H1 (cell line): ENCODE measurements at regions not wholly inside any gene's neighbourhood (a gene's known extent, or its start where the extent isn't known, plus 50 kb on each side); places are given as distances from the start of the nearest gene placed in this dataset.

Experiments used
- CTCF ChIA-PET: fragments of 300-600 bp; sonication (Branson Sonifier 250); formaldehyde crosslinking; loops from one replicate; lab custom pipeline; 2021; ENCODE audit not compliant: partially characterized antibody; lab: Charles Lee
- POLR2A ChIA-PET: fragments of 300-600 bp; sonication (Branson Sonifier 250); formaldehyde crosslinking; loops from one replicate; lab custom pipeline; 2021; ENCODE audit warnings: inconsistent platforms; ENCODE audit not compliant: partially characterized antibody; lab: Charles Lee
- DNase-seq, 2 experiments: peaks; one replicate each; pipeline versions ENCODE4 v3.0.0 to v3.0.0-alpha.2; 2010 to 2022; ENCODE audit warnings: low spot score in 2 of 2, low read depth in 1 of 2, mixed read lengths in 1 of 2
- FAIRE-seq: peaks from 2 replicates; lab custom pipeline; 2011; peaks lifted over from hg19 to GRCh38; lab: Jason Lieb, UNC
- H2AFZ ChIP-seq: 2 replicates; pipeline ENCODE4 v1.8.1; 2012; ENCODE audit warnings: low read length, inconsistent platforms
- H2AK5ac ChIP-seq: 2 replicates; pipeline ENCODE4 v1.6.1; 2013; ENCODE audit warnings: low read depth, low read length
- H2BK120ac ChIP-seq: replicated peaks from 2 replicates; pipeline ENCODE3; 2013; ENCODE audit warnings: low read depth, low read length, inconsistent platforms
- H2BK12ac ChIP-seq: 2 replicates; pipeline ENCODE4 v1.6.1; 2013; ENCODE audit warnings: low read depth, low read length
- H2BK15ac ChIP-seq: 2 replicates; pipeline ENCODE4 v1.6.1; 2013; ENCODE audit warnings: low read length
- H2BK20ac ChIP-seq: 2 replicates; pipeline ENCODE4 v1.6.1; 2013; ENCODE audit warnings: low read length
- H2BK5ac ChIP-seq: 2 replicates; pipeline ENCODE4 v1.6.1; 2013; ENCODE audit warnings: low read depth, low read length
- H3K14ac ChIP-seq: 2 replicates; pipeline ENCODE4 v1.6.1; 2013; ENCODE audit warnings: inconsistent platforms; ENCODE audit not compliant: insufficient read length
- H3K18ac ChIP-seq: 2 replicates; pipeline ENCODE4 v1.6.1; 2013; ENCODE audit warnings: low read length; ENCODE audit errors: extremely low read depth
- H3K23ac ChIP-seq: 2 replicates; pipeline ENCODE4 v1.6.1; 2013; ENCODE audit warnings: inconsistent platforms; ENCODE audit not compliant: insufficient read length
- H3K23me2 ChIP-seq: 2 replicates; pipeline ENCODE4 v1.6.1; 2013; ENCODE audit warnings: low read depth, low read length
- H3K27ac ChIP-seq: 2 replicates; pipeline ENCODE4 v1.6.1; 2011; ENCODE audit warnings: low read depth, low read length, inconsistent platforms
- H3K27me3 ChIP-seq, 4 experiments: replicated peaks in 1 of 4; 1 replicate in 1 of 4; 2 replicates in 3 of 4; pipeline versions ENCODE4 v1.6.1 to v1.8.1; 2011 to 2013; ENCODE audit warnings: low read length in 3 of 4, mild to moderate bottlenecking in 3 of 4, inconsistent platforms in 2 of 4, mixed read lengths in 2 of 4, moderate library complexity in 1 of 4; ENCODE audit not compliant: control insufficient read depth in 3 of 4, insufficient read depth in 3 of 4; ENCODE audit errors: extremely low read depth in 1 of 4
- H3K36me3 ChIP-seq, 4 experiments: 2 replicates each; pipeline versions ENCODE4 v1.6.1 to v1.8.1; 2011 to 2013; ENCODE audit warnings: mild to moderate bottlenecking in 4 of 4, low read length in 3 of 4, moderate library complexity in 2 of 4, control low read depth in 1 of 4, inconsistent platforms in 1 of 4; ENCODE audit not compliant: insufficient read depth in 4 of 4, control insufficient read depth in 2 of 4
- H3K4ac ChIP-seq: replicated peaks from 2 replicates; pipeline ENCODE3; 2013; ENCODE audit warnings: low read length, low read depth, mixed read lengths, inconsistent platforms; ENCODE audit not compliant: insufficient read length
- H3K4me1 ChIP-seq, 4 experiments: replicated peaks in 1 of 4; 1 replicate in 1 of 4; 2 replicates in 3 of 4; pipeline versions ENCODE4 v1.6.1 to v1.8.1; 2011 to 2013; ENCODE audit warnings: low read length in 3 of 4, inconsistent platforms in 2 of 4, mixed read lengths in 1 of 4; ENCODE audit not compliant: insufficient read depth in 4 of 4, control insufficient read depth in 3 of 4
- H3K4me2 ChIP-seq, 2 experiments: 2 replicates each; pipeline versions ENCODE4 v1.6.1 to v1.8.1; 2011 to 2013; ENCODE audit warnings: low read depth in 2 of 2, low read length in 2 of 2, control low read depth in 1 of 2, inconsistent platforms in 1 of 2, mild to moderate bottlenecking in 1 of 2; ENCODE audit not compliant: insufficient read depth in 1 of 2
- H3K4me3 ChIP-seq, 4 experiments: fragments of 200-600, 300-600 bp in 1 of 4; sonication (generic), shearing (Covaris generic), sonication (Bioruptor Twin) in 1 of 4; 2 replicates each; pipeline versions ENCODE4 v1.5.1 to v1.8.1; 2011 to 2016; ENCODE audit warnings: low read length in 4 of 4, low read depth in 3 of 4, control low read depth in 2 of 4, inconsistent platforms in 2 of 4, mild to moderate bottlenecking in 2 of 4, mixed read lengths in 1 of 4, moderate library complexity in 1 of 4; ENCODE audit not compliant: insufficient read depth in 2 of 4; ENCODE audit errors: extremely low read depth in 1 of 4
- H3K56ac ChIP-seq: replicated peaks from 2 replicates; pipeline ENCODE3; 2013; ENCODE audit warnings: low read depth, mild to moderate bottlenecking, mixed read lengths, low read length, inconsistent platforms; ENCODE audit not compliant: insufficient read length
- H3K79me1 ChIP-seq: 2 replicates; pipeline ENCODE4 v1.6.1; 2013; ENCODE audit warnings: low read depth, low read length, control low read depth
- H3K79me2 ChIP-seq, 2 experiments: 2 replicates each; pipeline versions ENCODE4 v1.6.1 to v1.8.1; 2012 to 2013; ENCODE audit warnings: low read length in 2 of 2, mild to moderate bottlenecking in 2 of 2, inconsistent platforms in 1 of 2; ENCODE audit not compliant: insufficient read depth in 2 of 2, control insufficient read depth in 1 of 2
- H3K9ac ChIP-seq, 4 experiments: replicated peaks in 1 of 4; 1 replicate in 1 of 4; 2 replicates in 3 of 4; pipeline versions ENCODE4 v1.6.1 to v1.8.1; 2011 to 2013; ENCODE audit warnings: low read depth in 3 of 4, low read length in 3 of 4, control low read depth in 2 of 4, mild to moderate bottlenecking in 2 of 4, moderate library complexity in 2 of 4, inconsistent platforms in 1 of 4; ENCODE audit errors: extremely low read depth in 1 of 4
- H3K9me3 ChIP-seq, 2 experiments: 2 replicates each; pipeline versions ENCODE4 v1.6.1 to v1.8.1; 2012 to 2013; ENCODE audit warnings: mild to moderate bottlenecking in 2 of 2, moderate library complexity in 2 of 2, control low read depth in 1 of 2, inconsistent platforms in 1 of 2, low read depth in 1 of 2, low read length in 1 of 2, mixed read lengths in 1 of 2; ENCODE audit not compliant: insufficient read depth in 2 of 2
- H4K20me1 ChIP-seq, 2 experiments: replicated peaks in 1 of 2; 2 replicates each; pipeline versions ENCODE3 to v1.8.1; 2011 to 2013; ENCODE audit warnings: inconsistent platforms in 2 of 2, low read length in 2 of 2, mild to moderate bottlenecking in 1 of 2; ENCODE audit not compliant: insufficient read depth in 2 of 2, control insufficient read depth in 1 of 2
- H4K5ac ChIP-seq: 2 replicates; pipeline ENCODE4 v1.6.1; 2013; ENCODE audit warnings: low read length, low read depth, mixed read lengths, inconsistent platforms; ENCODE audit not compliant: insufficient read length
- H4K8ac ChIP-seq: 2 replicates; pipeline ENCODE4 v1.8.0; 2013; ENCODE audit warnings: mild to moderate bottlenecking, moderate library complexity, low read length, inconsistent platforms; ENCODE audit not compliant: insufficient read depth; ENCODE audit errors: extremely low read depth
- H4K91ac ChIP-seq: replicated peaks from 2 replicates; pipeline ENCODE3; 2013; ENCODE audit warnings: low read length, mixed read lengths, inconsistent platforms; ENCODE audit not compliant: insufficient read length
- BRCA1 ChIP-seq: IDR thresholded peaks from 2 replicates; pipeline ENCODE4 v1.6.1; 2012; ENCODE audit warnings: low read depth, low read length, improper control_type of control experiment
- CREB1 ChIP-seq: IDR thresholded peaks from 2 replicates; pipeline ENCODE4 v1.6.1; 2012; ENCODE audit warnings: inconsistent platforms
- EP300 ChIP-seq, 2 experiments: IDR thresholded peaks; 1 replicate in 1 of 2; 2 replicates in 1 of 2; pipeline ENCODE4 v1.6.1; 2011 to 2012; ENCODE audit warnings: low read depth in 2 of 2, low read length in 2 of 2, mild to moderate bottlenecking in 2 of 2, borderline replicate concordance in 1 of 2, inconsistent platforms in 1 of 2, moderate library complexity in 1 of 2
- RXRA ChIP-seq: IDR thresholded peaks from 2 replicates; pipeline ENCODE4 v1.6.1; 2011; ENCODE audit warnings: low read depth, mild to moderate bottlenecking, low read length, moderate library complexity; ENCODE audit not compliant: insufficient read depth
- TCF12 ChIP-seq: IDR thresholded peaks from 2 replicates; pipeline ENCODE4 v1.6.1; 2011; ENCODE audit warnings: low read depth, mild to moderate bottlenecking, low read length
- whole genome bisulfite sequencing, 2 experiments: shearing (Covaris generic) in 1 of 2; methylation state at CpG; one replicate each; pipeline versions ENCODE4 v1.1.6 to v1.1.7; 2013 to 2015; ENCODE audit warnings: low lambda C conversion rate in 2 of 2, mixed read lengths in 2 of 2, inconsistent platforms in 1 of 2, low coverage in 1 of 2, missing lambda C conversion rate in 1 of 2; ENCODE audit not compliant: insufficient replicate concordance in 2 of 2, insufficient coverage in 1 of 2, insufficient read length in 1 of 2; ENCODE audit errors: extremely low coverage in 1 of 2, missing lambda C conversion rate in 1 of 2; 5-methylcytosine and 5-hydroxymethylcytosine counted together

- Histone ChIP-seq H3K23ac (no peak overlapping the region), H3K9ac (no peak overlapping the region), H3K18ac (no peak overlapping the region), H3K4me3 (no peak overlapping the region), H4K20me1 (no peaks in the 10 kb centered on the region), H4K91ac (no peak overlapping the region), H3K79me1 (no peaks in the 10 kb centered on the region), H2AK5ac (no peak overlapping the region), H2BK15ac (no peak overlapping the region), H4K5ac (no peak overlapping the region), H3K27me3 (no peaks in the 10 kb centered on the region), H3K36me3 (no peaks in the 10 kb centered on the region), H2BK20ac (no peak overlapping the region), H4K8ac (no peak overlapping the region), H3K23me2 (0 out of 2 replicates have a peak, but pooled peaks cover 1% of the 10 kb centered on the region), H3K9me3 (no peaks in the 10 kb centered on the region), H3K14ac (no peak overlapping the region), H2BK120ac (no peak overlapping the region), H2AFZ (no peak overlapping the region), H3K4me1 (no peaks in the 10 kb centered on the region), H2BK12ac (no peak overlapping the region), H3K56ac (no peak overlapping the region), H2BK5ac (no peak overlapping the region), H3K4me2 (no peak overlapping the region), H3K4ac (no peak overlapping the region), H3K79me2 (no peaks in the 10 kb centered on the region), H3K27ac (no peak overlapping the region)
- ChIA-PET POLR2A (interaction anchor here (1.0 kb wide), 1 partner anchor 12 kb away, joined by 4 read pairs; no protein-coding TSS in a partner anchor), CTCF (interaction anchor here (1.0 to 1.7 kb wide), 6 partner anchors 9 to 66 kb away, joined by 3 to 6 read pairs (median 3); no protein-coding TSS in a partner anchor)
- DNase-seq (no peak), FAIRE-seq (no peak)
- TF ChIP-seq BRCA1 (no peak), RXRA (no peak), EP300 (IDR thresholded peaks at IDR 0.05; ENCODE audit: borderline replicate concordance in 1 of 2, low read depth in 2 of 2, low read length in 2 of 2) (no peak), TCF12 (no peak), CREB1 (no peak)
- 92% methylated on average over 4 of the region's 4 CpGs; no CpG with 5 or more reads in 1 of the 2 experiments for WGBS, 2 experiments
Observed at GRCh38 chr3:127438371-127438770, 150.5 kb upstream of the PRR20G start.
